Medulla oblongata (tissue), 1 donor: ENCODE measurements at regions not wholly inside any gene's neighbourhood (a gene's known extent, or its start where the extent isn't known, plus 50 kb on each side); places are given as distances from the start of the nearest gene placed in this dataset.
"Not testable (repeated sequence)": the region's sequence is repeated elsewhere in the genome, so short reads cannot be mapped to it uniquely, and the experiment has no call there.

ENCODE experiments used
- DNase-seq: peaks from one replicate; pipeline ENCODE4 v3.0.0-alpha.2; 2015; ENCODE audit errors: extremely low spot score

- not testable (repeated sequence) for DNase-seq
Observed at GRCh38 chr9:42325561-42325960, 142.1 kb downstream of the SPATA31A6 start.

GRCh38 chr9:42326482-42326881 is 143.0 kb downstream of the SPATA31A6 start:
- DNase-seq: not testable (repeated sequence)

DNA sequence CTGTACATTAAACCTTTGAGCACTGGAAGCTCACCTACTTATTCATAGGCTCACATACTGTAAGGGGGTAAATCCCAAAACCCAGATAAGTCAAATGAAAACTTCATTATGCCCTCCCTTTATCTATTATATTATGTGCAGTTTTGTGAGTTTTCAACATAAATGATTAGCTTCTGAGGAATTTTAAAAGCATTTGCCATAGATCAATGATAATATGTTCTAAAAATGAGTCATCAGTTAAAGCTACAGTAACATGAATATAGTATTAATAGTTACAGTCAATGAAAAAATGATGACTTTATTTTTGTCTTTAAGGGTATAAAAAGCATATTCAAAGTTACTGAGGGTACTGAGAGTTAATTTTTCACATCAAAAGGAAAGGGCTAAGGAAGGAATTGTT is 151.9 kb downstream of the SPATA31A6 start:
- not testable (repeated sequence) for DNase-seq

GRCh38 chr9:42335984-42336657 is 152.7 kb downstream of the SPATA31A6 start:
- not testable (repeated sequence) for DNase-seq

DNA sequence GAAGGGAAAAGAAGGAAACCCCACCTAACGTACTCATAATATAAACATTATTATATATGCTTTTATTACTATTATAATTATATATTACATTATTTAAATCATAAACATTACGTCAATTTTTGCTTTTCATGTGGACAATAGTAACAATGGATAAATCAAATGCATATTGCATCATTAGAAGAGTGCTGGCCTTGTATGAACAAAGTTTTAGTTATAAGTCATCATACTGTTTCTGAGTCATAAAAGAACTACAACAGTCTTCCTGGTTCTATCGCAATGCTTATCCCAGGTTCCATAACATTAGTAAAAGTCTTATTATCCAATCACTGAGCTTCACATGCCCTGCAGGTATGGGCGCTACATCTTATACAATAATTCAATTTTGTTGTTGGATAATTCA is 154.8 kb downstream of the SPATA31A6 start:
- DNase-seq: not testable (repeated sequence)

DNA sequence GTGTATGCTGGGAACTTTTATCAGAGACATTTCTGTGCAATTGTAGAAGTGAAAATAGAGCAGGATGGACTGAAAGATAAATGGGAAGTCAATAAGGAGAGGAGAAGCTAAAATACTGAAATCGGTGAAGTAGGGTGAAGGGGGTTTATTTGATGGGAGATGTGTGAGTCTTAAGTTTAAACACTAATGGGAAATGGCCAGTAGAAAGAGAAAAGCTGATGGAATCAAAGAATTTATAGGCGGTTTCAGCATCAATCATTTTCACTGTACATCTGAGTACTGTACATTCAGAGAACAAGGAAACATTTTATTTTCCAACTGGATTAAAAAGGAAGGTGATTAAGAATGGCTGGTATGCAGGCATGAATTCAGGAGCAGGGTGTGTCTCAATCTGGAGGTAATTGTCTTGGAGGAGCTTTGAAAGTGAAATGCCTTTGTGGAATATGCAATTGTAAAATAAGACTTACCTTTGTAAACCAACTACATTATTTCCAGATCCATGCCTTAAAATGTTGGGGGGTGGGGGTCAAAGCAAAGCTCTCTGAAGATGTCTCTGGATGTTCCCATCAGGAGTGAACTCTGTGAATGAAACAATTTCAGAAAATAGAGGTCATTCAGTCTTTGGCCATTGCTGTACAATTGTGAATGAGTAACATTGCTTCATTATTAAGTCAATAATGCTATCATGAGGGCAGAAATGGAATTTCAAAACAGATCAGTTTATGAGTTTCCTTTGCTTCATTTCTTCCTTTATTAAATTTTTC is 156.4 kb downstream of the SPATA31A6 start:
- DNase-seq: not testable (repeated sequence)

DNA sequence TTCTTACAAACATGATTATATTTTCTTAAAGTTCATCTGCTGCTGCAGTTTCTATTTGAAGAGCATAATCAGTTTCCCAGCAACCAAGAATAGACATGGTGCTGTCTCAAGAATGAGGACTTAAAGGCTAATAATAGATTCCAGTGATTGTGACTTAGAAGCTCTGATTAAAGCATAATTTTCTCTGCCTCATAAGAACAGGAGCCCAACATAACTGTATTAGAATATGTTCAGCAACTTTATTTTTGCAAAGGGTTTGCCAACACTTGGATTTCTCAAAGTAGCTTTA is 156.9 kb downstream of the SPATA31A6 start:
- DNase-seq: not testable (repeated sequence)

GRCh38 chr9:42341860-42342259 is 158.4 kb downstream of the SPATA31A6 start:
- DNase-seq: not testable (repeated sequence)

- DNase-seq: not testable (repeated sequence)
Observed at GRCh38 chr9:42342297-42342696, 158.8 kb downstream of the SPATA31A6 start.

DNA sequence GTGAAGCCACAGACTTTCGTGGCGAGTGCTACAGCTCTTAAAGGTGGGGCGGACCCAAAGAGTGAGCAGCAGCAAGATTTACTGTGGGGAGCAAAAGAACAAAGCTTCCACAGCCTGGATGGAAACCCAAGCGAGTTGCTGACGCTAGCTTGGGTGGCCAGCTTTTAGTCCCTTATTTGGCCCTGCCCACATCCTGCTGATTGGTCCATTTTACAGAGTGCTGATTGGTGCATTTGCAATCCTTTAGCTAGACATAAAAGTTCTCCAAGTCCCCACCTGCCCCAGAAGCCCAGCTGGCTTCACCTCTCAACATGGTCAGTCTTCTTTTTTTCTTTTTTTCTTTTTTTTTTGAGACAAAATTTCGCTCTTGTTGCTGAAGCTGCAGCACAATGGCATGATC is 161.0 kb downstream of the SPATA31A6 start:
- not testable (repeated sequence) for DNase-seq

DNA sequence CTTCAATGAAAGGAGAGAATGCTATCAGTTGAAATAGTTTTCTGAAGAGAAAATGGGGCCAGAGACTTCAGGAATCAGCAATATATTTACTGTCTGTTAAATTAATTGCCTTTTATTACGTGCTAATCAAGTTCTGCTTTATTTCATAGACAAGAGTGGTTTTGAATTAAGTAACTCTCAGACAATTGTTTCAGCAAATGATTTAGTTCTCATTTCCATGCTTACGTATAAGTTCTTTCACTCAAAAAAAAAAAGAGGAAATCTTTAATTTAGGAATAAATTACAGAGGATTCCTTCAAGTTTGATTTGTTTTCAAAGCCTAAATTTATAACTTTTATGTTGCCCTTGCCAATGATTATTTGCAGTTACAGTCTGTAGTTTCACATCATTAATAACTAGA is 163.5 kb downstream of the SPATA31A6 start:
- not testable (repeated sequence) for DNase-seq

- not testable (repeated sequence) for DNase-seq
Observed at GRCh38 chr9:42349181-42349580, 165.7 kb downstream of the SPATA31A6 start.

DNA sequence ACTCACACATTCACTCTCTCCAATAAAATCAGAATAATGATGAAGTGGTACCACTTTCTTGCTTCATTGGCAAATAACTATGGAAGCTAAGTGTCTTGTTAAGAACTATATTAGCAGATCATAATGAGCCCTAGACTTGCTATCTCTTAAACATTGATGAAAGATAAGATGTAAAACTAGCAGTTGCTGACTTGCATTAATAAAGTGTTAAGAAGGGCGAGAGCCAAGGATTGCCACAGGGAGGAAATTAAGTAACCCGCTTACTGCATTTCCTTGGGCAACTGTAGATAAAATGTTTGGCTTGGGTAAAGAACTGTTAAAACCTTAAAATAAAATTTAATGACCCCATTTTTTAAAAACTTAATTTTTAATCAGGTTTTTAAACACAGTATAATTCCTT is 167.0 kb downstream of the SPATA31A6 start:
- DNase-seq: not testable (repeated sequence)

GRCh38 chr9:42357604-42358373 is 174.3 kb downstream of the SPATA31A6 start:
- not testable (repeated sequence) for DNase-seq

DNA sequence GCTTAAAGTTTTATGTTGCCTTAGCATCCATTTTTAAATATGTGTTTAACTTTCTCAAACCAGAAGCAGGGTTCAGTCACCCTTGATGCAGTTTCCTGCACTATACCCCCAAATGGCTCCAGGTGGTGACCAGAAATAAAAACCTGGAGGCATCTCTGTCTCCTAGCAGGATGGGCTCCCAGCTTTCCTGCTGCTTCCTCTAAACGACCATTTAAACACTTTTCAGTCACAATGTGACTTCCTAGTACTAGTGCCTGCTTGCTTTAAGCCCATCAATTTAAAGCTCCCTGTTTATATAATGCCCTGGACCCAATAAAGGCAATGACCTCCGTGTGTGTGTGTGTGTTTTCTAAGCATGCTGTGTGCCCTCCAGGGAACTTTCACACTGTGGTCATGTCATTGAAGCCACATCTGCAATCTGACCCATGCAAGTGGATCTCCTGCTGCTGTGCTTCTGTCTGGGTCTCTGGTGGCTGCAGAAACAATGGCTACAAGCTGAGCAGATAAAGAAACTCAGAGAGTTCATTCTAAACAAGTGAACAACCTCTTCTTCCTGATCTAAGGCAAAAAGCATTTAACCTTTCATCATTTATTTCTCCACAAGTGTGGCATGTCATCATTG is 175.3 kb downstream of the SPATA31A6 start:
- not testable (repeated sequence) for DNase-seq

DNA sequence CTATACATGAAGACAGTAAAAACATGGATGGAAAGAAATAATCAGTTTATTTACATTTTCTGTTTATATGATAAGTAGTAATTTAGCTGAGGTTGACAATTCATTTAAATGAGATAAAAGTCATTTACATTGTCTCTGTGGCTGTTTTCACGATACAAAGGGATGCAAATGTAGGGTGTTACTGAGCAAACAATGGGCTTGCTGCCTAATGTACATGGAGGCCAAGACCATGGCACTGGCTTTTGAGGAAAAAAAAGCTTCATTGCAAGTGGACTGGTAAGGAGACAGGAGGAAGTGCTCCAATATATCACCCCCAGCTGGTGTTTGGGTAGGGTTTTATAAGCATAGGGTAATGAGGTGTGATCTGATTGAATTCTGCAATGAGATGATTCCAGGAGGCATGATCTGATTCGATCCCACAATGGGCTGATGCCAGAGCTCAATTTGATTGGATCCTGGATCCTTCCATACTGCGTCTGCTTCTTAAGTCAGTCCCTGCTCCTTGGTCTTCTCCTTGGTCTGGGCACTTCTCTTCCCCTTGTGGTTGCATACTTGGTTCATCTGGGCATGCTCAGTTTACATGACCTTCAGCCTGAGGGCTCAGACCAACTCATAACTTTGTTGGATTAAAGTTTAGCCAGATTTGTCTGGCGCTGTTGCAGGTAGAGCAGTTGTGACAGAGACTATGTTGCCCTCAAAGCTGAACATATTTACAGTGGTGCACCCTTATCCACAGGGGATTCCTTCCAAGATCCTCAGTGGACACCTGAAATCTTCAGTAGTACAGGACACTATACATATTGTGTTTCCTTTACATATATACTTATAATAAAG is 181.2 kb downstream of the SPATA31A6 start:
- DNase-seq: not testable (repeated sequence)

GRCh38 chr9:42365244-42365945 is 181.9 kb downstream of the SPATA31A6 start:
- not testable (repeated sequence) for DNase-seq

DNA sequence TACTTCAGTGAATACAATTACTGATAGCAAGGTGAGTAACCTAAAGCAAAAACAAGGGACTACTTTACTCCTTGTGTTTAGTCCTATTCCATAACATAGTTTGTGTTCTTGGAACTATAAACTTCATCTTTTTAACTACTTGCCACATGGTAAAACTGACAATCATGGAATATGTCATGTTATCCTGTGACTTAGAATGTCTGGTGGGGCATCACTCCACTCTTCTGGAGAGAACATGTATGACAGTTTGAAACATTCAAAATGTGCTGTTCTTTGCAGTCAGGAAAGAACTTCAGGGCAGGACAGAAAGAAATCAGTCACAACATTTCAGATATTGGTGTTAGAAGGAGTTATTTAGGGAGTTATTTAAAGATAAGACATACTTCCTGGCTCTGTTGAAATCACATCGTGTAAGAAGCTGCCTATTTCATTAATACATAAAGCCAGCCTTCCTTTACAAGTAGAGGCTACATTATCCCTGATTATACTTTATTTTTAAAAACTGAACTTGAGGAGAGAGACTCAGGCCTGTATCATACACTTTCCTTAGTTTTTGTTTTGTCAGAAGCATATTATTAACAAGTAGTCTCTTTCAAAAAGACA is 184.9 kb downstream of the SPATA31A6 start:
- not testable (repeated sequence) for DNase-seq

- not testable (repeated sequence) for DNase-seq
Observed at GRCh38 chr9:42370172-42370571, 186.7 kb downstream of the SPATA31A6 start.

GRCh38 chr9:42371417-42371816 is 188.0 kb downstream of the SPATA31A6 start:
- not testable (repeated sequence) for DNase-seq
